H1 (cell line): ENCODE measurements at regions not wholly inside any gene's neighbourhood (a gene's known extent, or its start where the extent isn't known, plus 50 kb on each side); places are given as distances from the start of the nearest gene placed in this dataset.

Experiments used
- BRCA1 ChIP-seq: IDR thresholded peaks from 2 replicates; pipeline ENCODE4 v1.6.1; 2012; ENCODE audit warnings: low read depth, low read length, improper control_type of control experiment
- CEBPB ChIP-seq: IDR thresholded peaks from 2 replicates; pipeline ENCODE4 v1.6.1; 2012; ENCODE audit warnings: low read depth, low read length
- CTCF ChIP-seq, 3 experiments: IDR thresholded peaks; 1 replicate in 2 of 3; 2 replicates in 1 of 3; pipeline versions ENCODE4 v1.5.1 to v1.6.1; 2011; ENCODE audit warnings: low read length in 3 of 3, mild to moderate bottlenecking in 3 of 3, inconsistent platforms in 2 of 3, low read depth in 1 of 3, moderate library complexity in 1 of 3; ENCODE audit not compliant: insufficient read depth in 1 of 3; ENCODE audit errors: control extremely low read depth in 1 of 3
- EP300 ChIP-seq, 2 experiments: IDR thresholded peaks; 1 replicate in 1 of 2; 2 replicates in 1 of 2; pipeline ENCODE4 v1.6.1; 2011 to 2012; ENCODE audit warnings: low read depth in 2 of 2, low read length in 2 of 2, mild to moderate bottlenecking in 2 of 2, borderline replicate concordance in 1 of 2, inconsistent platforms in 1 of 2, moderate library complexity in 1 of 2
- KDM4A ChIP-seq: IDR thresholded peaks from one replicate; pipeline ENCODE4 v1.7.1; 2012; ENCODE audit warnings: low read depth, mild to moderate bottlenecking, moderate library complexity, low read length, inconsistent platforms; ENCODE audit not compliant: severe bottlenecking
- POLR2A ChIP-seq, 2 experiments: IDR thresholded peaks; 1 replicate in 1 of 2; 2 replicates in 1 of 2; pipeline ENCODE4 v1.6.1; 2011; ENCODE audit warnings: low read depth in 2 of 2, low read length in 2 of 2, mild to moderate bottlenecking in 2 of 2; ENCODE audit errors: control extremely low read depth in 1 of 2
- RNF2 ChIP-seq: fragments of 200-900, 300-1000 bp; sonication (generic); IDR thresholded peaks from 2 replicates; pipeline ENCODE4 v1.7.1; 2016; ENCODE audit warnings: borderline replicate concordance, low read depth, mild to moderate bottlenecking, antibody characterized with exemption, low read length; ENCODE audit not compliant: poor library complexity, severe bottlenecking; ENCODE audit errors: missing control alignments

DNA sequence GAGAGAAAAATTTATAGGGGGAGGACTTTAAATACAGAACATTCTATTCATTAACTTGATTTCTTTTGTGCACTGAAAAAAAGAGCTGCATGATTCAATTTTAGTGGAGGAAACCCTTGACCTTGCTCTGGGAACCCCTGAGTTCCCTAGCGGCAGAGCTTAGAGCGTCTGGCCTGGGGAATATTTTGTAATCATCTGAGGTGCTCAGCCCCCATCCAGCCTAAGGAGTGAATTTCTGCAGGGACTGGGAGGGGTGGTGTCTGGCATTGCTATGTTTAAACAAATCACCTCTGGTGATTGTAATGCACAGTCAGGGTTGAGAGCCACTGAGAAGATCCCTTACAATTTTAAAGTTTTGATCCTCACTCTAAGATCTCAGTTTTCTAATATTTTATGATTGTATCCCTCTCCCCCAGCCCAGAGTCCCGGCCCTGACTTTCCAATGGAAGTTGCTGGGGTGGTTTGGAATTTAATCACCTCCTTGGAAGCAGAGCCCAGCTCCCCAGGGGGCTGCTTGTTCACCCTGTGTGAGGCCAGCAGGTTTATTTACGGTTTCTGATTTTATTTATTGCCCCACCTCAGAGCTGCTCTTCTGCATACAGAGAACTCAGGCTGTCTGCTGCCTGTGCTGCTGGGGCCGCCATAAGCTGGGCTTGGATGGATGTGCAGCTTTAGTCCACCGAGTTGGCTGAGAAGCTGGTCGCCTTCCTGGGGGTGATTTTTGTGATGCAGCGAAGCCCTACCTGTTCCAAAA is 263.1 kb downstream of the LRFN2 start:
- TF ChIP-seq POLR2A (IDR thresholded peaks at IDR 0.05; ENCODE audit: control extremely low read depth in 1 of 2, low read depth in 2 of 2, low read length in 2 of 2) (no peak), BRCA1 (no peak), CTCF (IDR thresholded peaks at IDR 0.05; ENCODE audit: control extremely low read depth in 1 of 3, insufficient read depth in 1 of 3, low read depth in 1 of 3, low read length in 3 of 3) (no peak), EP300 (IDR thresholded peaks at IDR 0.05; ENCODE audit: borderline replicate concordance in 1 of 2, low read depth in 2 of 2, low read length in 2 of 2) (no peak), CEBPB (no peak), RNF2 (no peak), KDM4A (no peak)
